ENCODE measurements at regions not wholly inside any gene's neighbourhood (a gene's known extent, or its start where the extent isn't known, plus 50 kb on each side); places are given as distances from the start of the nearest gene placed in this dataset.

- ATAC-seq (ENCODE audit: insufficient read depth, low read depth): peak; percentile 86
- Histone ChIP-seq H2AFZ (ENCODE audit: low read depth, low read length) (peak overlapping the region; percentile 32; the same call in 1 of the 2 replicates), H3K4me2 (ENCODE audit: insufficient read depth, low read length) (no peak overlapping the region; the same call in 1 of the 2 replicates), H3K79me2 (ENCODE audit: insufficient read depth, low read length) (no peaks in the 10 kb centered on the region), H3K27me3 (ENCODE audit: insufficient read depth, low read length, poor library complexity) (no peaks in the 10 kb centered on the region), H3K4me1 (ENCODE audit: insufficient read depth, low read length) (peaks cover 31% of the 10 kb centered on the region), H3K9ac (ENCODE audit: low read depth, low read length) (0 out of 2 replicates have a peak overlapping the region, but pooled peaks have one; percentile 6), H3K9me3 (ENCODE audit: insufficient read depth, low read length, severe bottlenecking) (no peaks in the 10 kb centered on the region), H3K4me3 (ENCODE audit: low read depth in 1 of 2, low read length in 2 of 2) (no peak overlapping the region), H3K36me3 (ENCODE audit: insufficient read depth, low read length) (no peaks in the 10 kb centered on the region), H4K20me1 (ENCODE audit: insufficient read depth, low read length) (no peaks in the 10 kb centered on the region), H3K27ac (ENCODE audit: low read length) (peak overlapping the region; percentile 70)
- no peak for TF ChIP-seq CTCF (IDR thresholded peaks at IDR 0.05; ENCODE audit: borderline replicate concordance, extremely low read depth, low read length, poor library complexity, severe bottlenecking)
- no peak for TF ChIP-seq EZH2 (IDR thresholded peaks at IDR 0.05; ENCODE audit: borderline replicate concordance, low read depth, low read length, severe bottlenecking)
- DNase-seq: no peak
These were observed 109.0 kb upstream of the KLF6 start for GRCh38 chr10:3893901-3894563.

GRCh38 chr10:3892440-3893425 is 107.7 kb upstream of the KLF6 start:
- H3K9me3 ChIP-seq (ENCODE audit: insufficient read depth, low read length, severe bottlenecking): no peaks in the 10 kb centered on the region
- no peak for DNase-seq
- no peaks in the 10 kb centered on the region for H3K36me3 ChIP-seq (ENCODE audit: insufficient read depth, low read length)
- no peaks in the 10 kb centered on the region for H3K27me3 ChIP-seq (ENCODE audit: insufficient read depth, low read length, poor library complexity)
- ATAC-seq (ENCODE audit: insufficient read depth, low read depth): peak; percentile 52; the same call in 2 of the 3 replicates
- H3K4me3 ChIP-seq (ENCODE audit: low read depth in 1 of 2, low read length in 2 of 2): no peak overlapping the region
- H3K9ac ChIP-seq (ENCODE audit: low read depth, low read length): no peak overlapping the region
- H2AFZ ChIP-seq (ENCODE audit: low read depth, low read length): no peak overlapping the region
- peaks cover 31% of the 10 kb centered on the region for H3K4me1 ChIP-seq (ENCODE audit: insufficient read depth, low read length)
- no peaks in the 10 kb centered on the region for H3K79me2 ChIP-seq (ENCODE audit: insufficient read depth, low read length)
- H3K4me2 ChIP-seq (ENCODE audit: insufficient read depth, low read length): no peak overlapping the region
- no peaks in the 10 kb centered on the region for H4K20me1 ChIP-seq (ENCODE audit: insufficient read depth, low read length)
- TF ChIP-seq EZH2 (IDR thresholded peaks at IDR 0.05; ENCODE audit: borderline replicate concordance, low read depth, low read length, severe bottlenecking) (no peak), CTCF (IDR thresholded peaks at IDR 0.05; ENCODE audit: borderline replicate concordance, extremely low read depth, low read length, poor library complexity, severe bottlenecking) (no peak)
- no peak overlapping the region for H3K27ac ChIP-seq (ENCODE audit: low read length)

GRCh38 chr10:3891396-3891795 is 106.4 kb upstream of the KLF6 start:
- Histone ChIP-seq H3K27me3 (ENCODE audit: insufficient read depth, low read length, poor library complexity) (no peaks in the 10 kb centered on the region), H3K4me2 (ENCODE audit: insufficient read depth, low read length) (no peak overlapping the region), H3K27ac (ENCODE audit: low read length) (no peak overlapping the region; the same call in 1 of the 2 replicates), H3K79me2 (ENCODE audit: insufficient read depth, low read length) (no peaks in the 10 kb centered on the region), H3K4me1 (ENCODE audit: insufficient read depth, low read length) (peaks cover 31% of the 10 kb centered on the region), H4K20me1 (ENCODE audit: insufficient read depth, low read length) (no peaks in the 10 kb centered on the region), H3K36me3 (ENCODE audit: insufficient read depth, low read length) (no peaks in the 10 kb centered on the region), H3K4me3 (ENCODE audit: low read depth in 1 of 2, low read length in 2 of 2) (no peak overlapping the region), H3K9ac (ENCODE audit: low read depth, low read length) (no peak overlapping the region), H3K9me3 (ENCODE audit: insufficient read depth, low read length, severe bottlenecking) (no peaks in the 10 kb centered on the region), H2AFZ (ENCODE audit: low read depth, low read length) (no peak overlapping the region)
- DNase-seq: no peak
- no peak for ATAC-seq (ENCODE audit: insufficient read depth, low read depth)
- TF ChIP-seq CTCF (IDR thresholded peaks at IDR 0.05; ENCODE audit: borderline replicate concordance, extremely low read depth, low read length, poor library complexity, severe bottlenecking) (no peak), EZH2 (IDR thresholded peaks at IDR 0.05; ENCODE audit: borderline replicate concordance, low read depth, low read length, severe bottlenecking) (no peak)

Measured in DND-41 (cell line).